SU-DHL-6 (cell line): ENCODE measurements at regions not wholly inside any gene's neighbourhood (a gene's known extent, or its start where the extent isn't known, plus 50 kb on each side); places are given as distances from the start of the nearest gene placed in this dataset.

Experiments used
- H2AFZ ChIP-seq: fragments of 200-600 bp; sonication (generic); 2 replicates; pipeline ENCODE4 v1.6.1; 2014; ENCODE audit warnings: low read depth, mild to moderate bottlenecking, moderate library complexity, mixed read lengths, antibody characterized with exemption, low read length; ENCODE audit not compliant: severe bottlenecking
- H3F3A ChIP-seq: fragments of 200-600 bp; shearing (Covaris generic); 2 replicates; pipeline ENCODE4 v1.6.0; 2016; ENCODE audit warnings: antibody characterized with exemption, mild to moderate bottlenecking; ENCODE audit not compliant: insufficient read depth
- H3K27ac ChIP-seq: fragments of 200-600 bp; sonication (generic); 2 replicates; pipeline ENCODE4 v1.5.1; 2016; ENCODE audit warnings: low read depth, mild to moderate bottlenecking, low read length, moderate library complexity, mixed read lengths
- H3K27me3 ChIP-seq: fragments of 200-600 bp; sonication (generic), shearing (Covaris generic); 2 replicates; pipeline ENCODE4 v1.6.0; 2014; ENCODE audit warnings: mild to moderate bottlenecking, low read length
- H3K36me3 ChIP-seq: fragments of 200-600 bp; sonication (generic); 2 replicates; pipeline ENCODE4 v1.6.1; 2014; ENCODE audit warnings: mild to moderate bottlenecking, low read length, mixed read lengths
- H3K4me2 ChIP-seq: fragments of 300-600, 200-600 bp; shearing (Covaris generic), sonication (generic); 2 replicates; pipeline ENCODE4 v1.6.0; 2014; ENCODE audit warnings: low read length, low read depth, mild to moderate bottlenecking; ENCODE audit not compliant: poor library complexity, severe bottlenecking
- H3K4me3 ChIP-seq: fragments of 200-600 bp; sonication (generic); 2 replicates; pipeline ENCODE4 v1.5.1; 2014; ENCODE audit warnings: antibody characterized with exemption, low read length, mild to moderate bottlenecking, mixed read lengths; ENCODE audit not compliant: insufficient read depth, poor library complexity, severe bottlenecking
- H3K79me2 ChIP-seq: fragments of 200-600 bp; sonication (generic); 2 replicates; pipeline ENCODE4 v1.6.1; 2014; ENCODE audit warnings: mild to moderate bottlenecking, low read length, moderate library complexity; ENCODE audit not compliant: insufficient read depth
- H3K9ac ChIP-seq: fragments of 200-600 bp; sonication (generic); 2 replicates; pipeline ENCODE4 v1.7.0; 2014; ENCODE audit warnings: mild to moderate bottlenecking, low read length
- H3K9me2 ChIP-seq: fragments of 200-600 bp; sonication (generic); replicated peaks from 2 replicates; pipeline ENCODE4 v1.6.1; 2014; ENCODE audit warnings: low read length; ENCODE audit not compliant: insufficient read depth
- H3K9me3 ChIP-seq: fragments of 200-600 bp; sonication (generic); 2 replicates; pipeline ENCODE4 v1.6.1; 2014; ENCODE audit warnings: low read length, mixed read lengths; ENCODE audit not compliant: insufficient read depth
- H4K20me1 ChIP-seq: fragments of 200-600 bp; sonication (generic); 2 replicates; pipeline ENCODE4 v1.6.1; 2014; ENCODE audit warnings: low read depth, mild to moderate bottlenecking, antibody characterized with exemption, low read length, moderate library complexity, mixed read lengths
- EZH2phosphoT487 ChIP-seq: fragments of 200-600 bp; sonication (generic), shearing (Covaris generic); conservative IDR thresholded peaks from 2 replicates; pipeline ENCODE4 v1.6.1; 2018; ENCODE audit warnings: mild to moderate bottlenecking, antibody characterized with exemption, low read length, moderate library complexity, mixed read lengths
- TF ChIP-seq, protein P1 (sequence below): fragments of 200-600 bp; sonication (generic); IDR thresholded peaks from one replicate; pipeline ENCODE4 v1.5.1; 2017; ENCODE audit warnings: antibody characterized with exemption, mild to moderate bottlenecking, low read length, moderate library complexity; ENCODE audit not compliant: insufficient read depth, poor library complexity, severe bottlenecking

DNA sequence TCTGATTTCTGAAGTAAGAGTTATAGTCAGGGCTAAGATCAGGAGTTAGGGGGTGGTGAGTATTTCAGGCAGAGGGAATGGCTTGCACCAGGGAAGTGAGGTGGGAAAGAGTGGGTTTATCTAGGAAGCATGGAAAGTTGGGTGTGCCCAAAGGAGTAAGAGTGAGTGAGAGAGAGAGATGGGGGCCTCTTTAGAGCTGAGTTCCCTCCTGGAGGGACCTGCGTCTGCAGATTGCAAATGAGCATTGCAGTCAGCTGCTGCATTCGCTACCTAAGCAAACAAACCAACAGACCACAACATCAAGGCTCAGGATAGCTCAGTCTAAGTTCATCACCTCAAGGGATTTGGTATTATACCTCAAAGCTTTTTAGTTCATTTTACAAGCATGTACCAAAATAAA lies 405.8 kb downstream of the FGF9 start:
- Histone ChIP-seq H3K36me3 (no peaks in the 10 kb centered on the region), H4K20me1 (no peaks in the 10 kb centered on the region), H3K9ac (no peak overlapping the region), H3F3A (no peaks in the 10 kb centered on the region), H3K4me2 (no peak overlapping the region), H3K9me2 (no peaks in the 10 kb centered on the region), H3K79me2 (no peaks in the 10 kb centered on the region), H2AFZ (no peak overlapping the region), H3K4me3 (no peak overlapping the region), H3K27me3 (no peaks in the 10 kb centered on the region), H3K27ac (no peak overlapping the region), H3K9me3 (no peaks in the 10 kb centered on the region)
- TF ChIP-seq EZH2phosphoT487: no peak
- TF ChIP-seq, protein P1, sequence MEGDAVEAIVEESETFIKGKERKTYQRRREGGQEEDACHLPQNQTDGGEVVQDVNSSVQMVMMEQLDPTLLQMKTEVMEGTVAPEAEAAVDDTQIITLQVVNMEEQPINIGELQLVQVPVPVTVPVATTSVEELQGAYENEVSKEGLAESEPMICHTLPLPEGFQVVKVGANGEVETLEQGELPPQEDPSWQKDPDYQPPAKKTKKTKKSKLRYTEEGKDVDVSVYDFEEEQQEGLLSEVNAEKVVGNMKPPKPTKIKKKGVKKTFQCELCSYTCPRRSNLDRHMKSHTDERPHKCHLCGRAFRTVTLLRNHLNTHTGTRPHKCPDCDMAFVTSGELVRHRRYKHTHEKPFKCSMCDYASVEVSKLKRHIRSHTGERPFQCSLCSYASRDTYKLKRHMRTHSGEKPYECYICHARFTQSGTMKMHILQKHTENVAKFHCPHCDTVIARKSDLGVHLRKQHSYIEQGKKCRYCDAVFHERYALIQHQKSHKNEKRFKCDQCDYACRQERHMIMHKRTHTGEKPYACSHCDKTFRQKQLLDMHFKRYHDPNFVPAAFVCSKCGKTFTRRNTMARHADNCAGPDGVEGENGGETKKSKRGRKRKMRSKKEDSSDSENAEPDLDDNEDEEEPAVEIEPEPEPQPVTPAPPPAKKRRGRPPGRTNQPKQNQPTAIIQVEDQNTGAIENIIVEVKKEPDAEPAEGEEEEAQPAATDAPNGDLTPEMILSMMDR: no peak

DNA sequence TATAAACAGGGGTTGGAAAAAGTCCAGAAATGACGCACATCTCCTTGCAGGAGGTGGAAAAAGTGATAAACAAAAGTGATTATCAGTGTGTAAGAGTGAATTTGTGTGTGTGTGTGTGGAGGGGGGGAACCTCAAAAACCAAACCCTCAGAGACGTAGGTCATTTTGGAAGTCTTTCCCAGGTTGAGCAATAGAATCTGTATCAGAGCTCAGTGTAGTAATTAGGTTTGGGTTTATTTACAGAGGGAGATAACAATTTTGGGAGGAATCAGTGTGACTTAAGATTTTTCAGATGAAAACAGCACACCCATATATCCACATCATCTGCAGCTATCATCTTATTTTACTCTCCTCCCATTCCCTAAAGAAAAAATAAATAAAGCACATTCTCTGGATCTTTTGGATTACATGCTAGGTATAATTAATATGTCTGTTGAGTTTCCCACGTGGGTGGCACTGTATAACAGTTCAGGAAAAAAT lies 406.4 kb downstream of the FGF9 start:
- no peaks in the 10 kb centered on the region for H3K36me3 ChIP-seq
- no peaks in the 10 kb centered on the region for H3F3A ChIP-seq
- no peak overlapping the region for H3K4me2 ChIP-seq
- H2AFZ ChIP-seq: no peak overlapping the region
- H3K27me3 ChIP-seq: no peaks in the 10 kb centered on the region
- H3K79me2 ChIP-seq: no peaks in the 10 kb centered on the region
- no peaks in the 10 kb centered on the region for H3K9me2 ChIP-seq
- no peak overlapping the region for H3K9ac ChIP-seq
- TF ChIP-seq, protein P1: no peak
- no peak for TF ChIP-seq EZH2phosphoT487
- no peak overlapping the region for H3K4me3 ChIP-seq
- no peak overlapping the region for H3K27ac ChIP-seq
- H3K9me3 ChIP-seq: no peaks in the 10 kb centered on the region
- H4K20me1 ChIP-seq: no peaks in the 10 kb centered on the region

DNA sequence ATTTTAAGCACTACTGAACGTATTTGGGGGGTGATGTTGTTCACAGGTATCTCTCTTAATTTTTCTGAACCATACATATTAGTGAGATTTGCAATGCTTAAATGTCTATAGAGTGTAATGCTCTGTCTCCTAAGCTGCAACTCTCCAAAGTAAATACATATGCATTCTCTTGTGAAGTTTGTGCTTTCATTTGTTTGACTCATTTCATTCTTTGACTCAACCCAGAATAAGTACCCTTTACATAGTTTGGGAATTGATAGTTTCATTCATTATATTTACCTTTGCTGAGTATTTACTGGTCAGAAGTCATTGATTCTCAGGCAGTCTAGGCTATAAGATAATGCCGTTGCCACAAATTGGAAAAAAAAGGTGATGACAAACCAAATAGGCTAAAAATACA lies 406.9 kb downstream of the FGF9 start:
- Histone ChIP-seq H3K27ac (no peak overlapping the region), H3K36me3 (no peaks in the 10 kb centered on the region), H2AFZ (no peak overlapping the region), H3K79me2 (no peaks in the 10 kb centered on the region), H3K9me3 (no peaks in the 10 kb centered on the region), H3K9ac (no peak overlapping the region), H3K9me2 (no peaks in the 10 kb centered on the region), H4K20me1 (no peaks in the 10 kb centered on the region), H3K4me3 (no peak overlapping the region), H3F3A (no peaks in the 10 kb centered on the region), H3K4me2 (no peak overlapping the region), H3K27me3 (no peaks in the 10 kb centered on the region)
- TF ChIP-seq, protein P1: no peak
- no peak for TF ChIP-seq EZH2phosphoT487
